Astrocyte (in vitro differentiated cells and primary cell): ENCODE measurements at regions not wholly inside any gene's neighbourhood (a gene's known extent, or its start where the extent isn't known, plus 50 kb on each side); places are given as distances from the start of the nearest gene placed in this dataset.

ENCODE experiments used
- DNase-seq: peaks from one replicate; pipeline ENCODE4 v3.0.0-alpha.2; 2010; ENCODE audit warnings: low read depth
- FAIRE-seq: peaks from 2 replicates; lab custom pipeline; 2011; peaks lifted over from hg19 to GRCh38; lab: Jason Lieb, UNC
- H2AFZ ChIP-seq: 2 replicates; pipeline ENCODE4 v1.6.0; 2012; ENCODE audit warnings: low read depth, low read length, inconsistent platforms
- H3K27ac ChIP-seq: 2 replicates; pipeline ENCODE4 v1.5.1; 2011; ENCODE audit warnings: low read depth, low read length, inconsistent platforms
- H3K27me3 ChIP-seq: 2 replicates; pipeline ENCODE4 v1.6.0; 2011; ENCODE audit warnings: low read length, inconsistent platforms; ENCODE audit not compliant: insufficient read depth
- H3K36me3 ChIP-seq: 2 replicates; pipeline ENCODE4 v1.5.1; 2011; ENCODE audit warnings: low read length, inconsistent platforms; ENCODE audit not compliant: insufficient read depth
- H3K4me1 ChIP-seq: 2 replicates; pipeline ENCODE4 v1.5.1; 2011; ENCODE audit warnings: low read length, inconsistent platforms; ENCODE audit not compliant: insufficient read depth
- H3K4me2 ChIP-seq: 2 replicates; pipeline ENCODE4 v1.6.0; 2012; ENCODE audit warnings: low read length, inconsistent platforms
- H3K4me3 ChIP-seq: 2 replicates; pipeline ENCODE4 v1.5.1; 2011; ENCODE audit warnings: low read depth, mild to moderate bottlenecking, low read length, inconsistent platforms; ENCODE audit not compliant: insufficient read depth
- H3K79me2 ChIP-seq: 2 replicates; pipeline ENCODE4 v1.6.0; 2012; ENCODE audit warnings: mild to moderate bottlenecking, low read length, inconsistent platforms; ENCODE audit not compliant: insufficient read depth
- H3K9ac ChIP-seq: 2 replicates; pipeline ENCODE4 v1.6.0; 2012; ENCODE audit warnings: mild to moderate bottlenecking, low read length, inconsistent platforms
- H3K9me3 ChIP-seq: 2 replicates; pipeline ENCODE4 v1.5.1; 2012; ENCODE audit warnings: low read depth, mild to moderate bottlenecking, low read length, inconsistent platforms; ENCODE audit not compliant: insufficient read depth
- H4K20me1 ChIP-seq: 2 replicates; pipeline ENCODE4 v1.6.0; 2012; ENCODE audit warnings: low read length, inconsistent platforms; ENCODE audit not compliant: insufficient read depth
- H3K27ac Mint-ChIP-seq: one replicate; pipeline ENCODE4 v1.8.0; 2021; ENCODE audit warnings: mild to moderate bottlenecking, mixed read lengths; ENCODE audit not compliant: unreplicated experiment
- H3K27me3 Mint-ChIP-seq: one replicate; pipeline ENCODE4 v1.8.0; 2021; ENCODE audit warnings: low read depth, mixed read lengths; ENCODE audit not compliant: unreplicated experiment
- H3K36me3 Mint-ChIP-seq: one replicate; pipeline ENCODE4 v1.8.0; 2021; ENCODE audit warnings: low read depth, mixed read lengths; ENCODE audit not compliant: unreplicated experiment
- H3K4me1 Mint-ChIP-seq: one replicate; pipeline ENCODE4 v1.8.0; 2021; ENCODE audit warnings: low read depth, mixed read lengths; ENCODE audit not compliant: unreplicated experiment
- H3K4me3 Mint-ChIP-seq: one replicate; pipeline ENCODE4 v1.8.0; 2021; ENCODE audit warnings: mild to moderate bottlenecking, moderate library complexity, mixed read lengths; ENCODE audit not compliant: unreplicated experiment
- H3K9me3 Mint-ChIP-seq: one replicate; pipeline ENCODE4 v1.8.0; 2021; ENCODE audit warnings: mild to moderate bottlenecking, mixed read lengths; ENCODE audit not compliant: unreplicated experiment
- CTCF ChIP-seq: IDR thresholded peaks from 2 replicates; pipeline ENCODE4 v1.5.1; 2011; ENCODE audit warnings: low read depth, mild to moderate bottlenecking, inconsistent platforms, low read length, moderate library complexity; ENCODE audit not compliant: insufficient read depth
- EZH2 ChIP-seq: IDR thresholded peaks from 2 replicates; pipeline ENCODE4 v1.6.1; 2012; ENCODE audit warnings: mild to moderate bottlenecking, low read length, inconsistent platforms; ENCODE audit not compliant: insufficient read depth

DNA sequence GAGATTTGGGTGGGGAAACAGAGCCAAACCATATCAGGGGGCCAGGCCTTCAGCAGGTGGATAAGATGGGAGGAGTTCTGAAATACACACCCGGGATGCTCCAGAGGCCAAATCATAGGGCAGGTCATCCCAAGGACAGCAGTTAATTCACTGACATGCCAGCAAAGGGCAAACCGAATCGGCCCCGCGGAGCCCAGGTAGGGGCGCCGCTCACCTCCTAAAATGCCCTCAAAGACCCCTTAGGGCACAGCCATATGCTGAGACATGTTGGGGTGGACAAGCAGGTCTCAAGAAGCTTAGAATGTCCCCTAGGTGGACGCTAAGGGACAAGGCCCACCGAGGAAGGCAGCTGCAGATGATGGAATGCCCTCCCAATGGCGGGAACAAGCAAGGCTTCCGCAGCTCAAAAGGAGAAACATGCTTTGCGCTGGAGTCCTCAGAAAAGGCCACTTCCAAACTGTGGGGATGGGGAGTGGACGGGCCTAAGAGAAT lies 144.9 kb downstream of the ERCC6L2 start:
- H3K36me3 Mint-ChIP-seq = peaks cover 2% of the 10 kb centered on the region
- no peak for TF ChIP-seq CTCF
- TF ChIP-seq EZH2 = no peak
- Histone ChIP-seq H3K9me3 (peaks cover 3% of the 10 kb centered on the region), H2AFZ (peak overlapping the region; percentile 60), H3K4me2 (peak overlapping the region; percentile 89), H3K79me2 (no peaks in the 10 kb centered on the region), H4K20me1 (no peaks in the 10 kb centered on the region), H3K36me3 (no peaks in the 10 kb centered on the region), H3K27ac (no peak overlapping the region), H3K27me3 (peaks cover 45% of the 10 kb centered on the region), H3K4me3 (peak overlapping the region; percentile 49), H3K9ac (no peak overlapping the region), H3K4me1 (no peaks in the 10 kb centered on the region)
- peaks cover 13% of the 10 kb centered on the region for H3K4me1 Mint-ChIP-seq
- peak overlapping the region; percentile 47 for H3K27ac Mint-ChIP-seq
- H3K27me3 Mint-ChIP-seq = peaks cover 42% of the 10 kb centered on the region
- H3K9me3 Mint-ChIP-seq = peaks cover 8% of the 10 kb centered on the region
- peak overlapping the region; percentile 41 for H3K4me3 Mint-ChIP-seq
- FAIRE-seq (no peak), DNase-seq (no peak)
